HG03095 (cell line): ENCODE measurements at regions not wholly inside any gene's neighbourhood (a gene's known extent, or its start where the extent isn't known, plus 50 kb on each side); places are given as distances from the start of the nearest gene placed in this dataset.
A peak's percentile ranks its signal among the peaks of the same experiment; 100 is the strongest.
"Not testable (repeated sequence)": the region's sequence is repeated elsewhere in the genome, so short reads cannot be mapped to it uniquely, and the experiment has no call there.

Experiments
- ATAC-seq: cut with Tn5 transposase; IDR thresholded peaks from one replicate; pipeline ENCODE4 v1.9.1; 2021; ENCODE audit warnings: moderate library complexity; ENCODE audit not compliant: unreplicated experiment

DNA sequence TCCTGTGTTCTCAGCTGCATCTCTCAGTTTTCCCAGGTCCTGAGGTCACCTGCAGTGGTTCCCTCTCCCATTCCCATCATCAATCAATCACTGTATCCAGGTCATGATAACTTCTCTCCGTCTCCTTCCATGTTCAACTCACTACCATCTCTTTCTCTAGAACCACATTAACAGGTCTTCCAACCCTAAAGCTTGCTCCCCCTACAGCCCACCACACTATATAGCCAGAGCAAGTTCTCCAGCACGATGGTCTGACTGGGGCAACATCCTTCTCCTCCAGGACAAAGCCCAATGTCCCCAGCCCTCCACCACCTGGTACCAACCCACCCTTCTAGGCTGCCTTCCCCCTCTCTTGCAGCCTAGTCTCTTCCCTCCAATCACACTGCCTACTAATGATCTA, 241.6 kb downstream of the CDK5RAP2 start:
- no peak for ATAC-seq

- ATAC-seq, result no peak
Measured at GRCh38 chr9:120337131-120337530, 242.8 kb downstream of the CDK5RAP2 start.

- ATAC-seq, result no peak
Measured at GRCh38 chr9:120336753-120337090, 243.2 kb downstream of the CDK5RAP2 start.

- ATAC-seq, result no peak
Measured at GRCh38 chr9:120336021-120336752, 243.8 kb downstream of the CDK5RAP2 start.

DNA sequence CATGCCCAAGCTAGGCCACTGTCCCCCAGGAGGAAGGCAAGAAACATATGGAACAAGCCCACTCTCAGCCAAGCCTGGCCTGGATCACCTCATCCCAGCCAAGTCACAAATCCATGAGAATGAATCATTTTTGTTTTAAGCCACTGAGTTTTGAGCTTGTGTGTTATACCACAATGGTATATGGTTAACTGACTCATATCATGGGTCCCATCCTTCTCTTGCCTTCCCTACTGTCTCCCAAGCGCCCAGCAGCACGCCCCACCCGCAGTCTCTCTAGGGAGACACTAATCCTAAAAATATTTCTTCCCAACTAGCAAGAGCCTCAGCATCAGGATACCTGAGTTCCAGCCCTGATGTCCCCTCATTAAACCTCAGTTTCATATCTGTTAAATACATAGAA, 248.1 kb downstream of the CDK5RAP2 start:
- ATAC-seq, result no peak

DNA sequence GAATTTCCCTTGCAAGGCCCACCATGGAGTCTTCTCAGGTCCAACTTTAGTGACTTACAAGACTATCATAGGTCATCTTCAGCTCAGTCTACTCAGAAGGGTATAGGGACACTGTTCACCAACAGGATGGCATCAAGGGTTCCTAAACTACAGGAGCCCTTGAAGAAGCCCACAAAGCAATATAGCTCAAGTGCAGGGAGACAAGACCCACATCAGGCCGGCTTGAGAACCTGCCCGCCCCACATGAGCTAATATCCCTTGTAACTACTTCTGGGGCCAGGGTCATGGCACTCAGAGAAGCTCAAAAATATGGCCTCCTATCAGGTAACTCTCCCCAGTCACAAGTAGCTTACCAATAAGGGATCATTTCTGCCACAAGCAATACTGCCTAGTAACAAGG, 249.9 kb downstream of the CDK5RAP2 start:
- no peak for ATAC-seq

GRCh38 chr9:120327322-120327721, 252.6 kb downstream of the CDK5RAP2 start:
- ATAC-seq, result no peak

DNA sequence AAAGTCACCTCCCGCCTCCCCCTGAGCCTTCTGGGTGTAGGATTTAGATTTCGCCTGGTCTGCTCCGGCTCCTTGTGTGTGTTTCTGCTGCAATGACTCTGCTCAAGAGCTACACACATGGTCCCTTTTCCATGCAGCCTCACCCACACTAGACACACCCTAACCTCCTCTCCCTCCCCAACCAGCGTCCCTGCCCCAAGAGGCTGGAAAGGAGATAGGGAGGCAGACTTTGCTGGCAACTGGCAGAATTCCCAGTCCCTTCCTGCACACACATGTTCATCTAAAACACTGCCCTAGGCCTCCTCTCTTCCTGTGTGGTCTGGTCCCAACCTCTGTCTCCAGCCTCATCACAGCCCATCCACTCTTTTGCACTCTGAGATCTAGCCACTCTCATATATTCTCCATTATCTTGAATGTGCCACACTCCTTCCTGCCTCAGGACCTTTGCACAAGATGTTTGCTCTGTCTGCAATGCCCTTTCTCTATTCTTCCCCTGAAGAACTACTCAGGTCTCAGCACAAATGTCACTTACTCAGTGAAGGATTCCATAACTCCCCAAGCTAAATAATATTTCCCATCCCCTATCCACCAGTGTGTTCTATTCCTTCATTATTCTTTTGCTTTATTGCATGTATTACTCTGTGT, 253.8 kb downstream of the CDK5RAP2 start:
- ATAC-seq, result no peak

DNA sequence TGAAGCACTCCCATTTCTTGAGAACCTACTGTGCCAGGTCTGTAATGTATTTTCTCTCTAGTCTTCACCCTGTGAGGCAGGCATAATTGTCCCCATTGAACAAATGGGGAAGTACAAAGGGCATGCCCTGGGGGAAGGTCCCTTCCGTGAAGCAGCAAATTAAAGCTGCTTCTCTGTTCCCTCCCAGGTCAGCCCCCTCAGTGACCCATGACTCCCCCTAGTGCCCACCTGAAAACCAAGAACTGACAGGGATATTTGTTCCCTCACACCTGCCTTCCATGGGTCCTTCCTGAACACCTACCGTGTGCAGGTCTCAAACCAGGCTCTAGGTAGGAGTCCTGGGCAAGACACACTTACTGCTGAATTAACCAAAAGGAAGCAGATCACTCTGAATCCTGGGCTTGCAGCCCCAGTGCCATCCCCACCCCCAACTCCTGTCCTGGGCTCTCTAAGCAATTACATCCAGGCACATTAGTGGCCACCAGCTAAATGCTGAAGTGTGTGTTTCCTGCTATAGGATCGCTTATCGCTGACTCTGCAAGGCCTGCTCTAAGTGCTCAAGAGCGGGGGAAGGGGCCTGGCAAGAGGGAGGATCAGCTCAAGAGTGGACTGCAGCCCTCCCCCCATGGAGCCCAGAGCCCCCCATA, 254.8 kb downstream of the CDK5RAP2 start:
- ATAC-seq, result peak; percentile 52

GRCh38 chr9:120324461-120324860, 255.5 kb downstream of the CDK5RAP2 start:
- no peak for ATAC-seq

GRCh38 chr9:120323125-120323524, 256.8 kb downstream of the CDK5RAP2 start:
- ATAC-seq, result no peak

DNA sequence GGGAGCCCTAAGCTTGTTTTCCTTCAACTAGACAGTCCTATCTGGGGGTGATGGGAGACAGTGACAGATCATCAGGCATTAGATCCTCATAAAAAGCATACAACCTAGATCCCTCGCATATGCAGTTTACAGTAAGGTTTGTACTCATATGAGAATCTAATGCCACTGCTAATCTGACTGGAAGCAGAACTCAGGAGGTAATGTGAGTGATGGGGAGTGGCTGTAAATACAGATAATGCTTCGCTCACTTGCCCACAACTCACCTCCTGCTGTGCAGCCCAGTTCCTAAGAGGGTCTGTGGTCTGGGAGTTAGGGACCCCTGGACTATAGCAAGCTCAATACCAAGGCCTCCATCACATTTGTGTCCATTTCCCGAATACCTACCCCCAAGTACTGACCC, 260.5 kb downstream of the CDK5RAP2 start:
- ATAC-seq, result no peak

DNA sequence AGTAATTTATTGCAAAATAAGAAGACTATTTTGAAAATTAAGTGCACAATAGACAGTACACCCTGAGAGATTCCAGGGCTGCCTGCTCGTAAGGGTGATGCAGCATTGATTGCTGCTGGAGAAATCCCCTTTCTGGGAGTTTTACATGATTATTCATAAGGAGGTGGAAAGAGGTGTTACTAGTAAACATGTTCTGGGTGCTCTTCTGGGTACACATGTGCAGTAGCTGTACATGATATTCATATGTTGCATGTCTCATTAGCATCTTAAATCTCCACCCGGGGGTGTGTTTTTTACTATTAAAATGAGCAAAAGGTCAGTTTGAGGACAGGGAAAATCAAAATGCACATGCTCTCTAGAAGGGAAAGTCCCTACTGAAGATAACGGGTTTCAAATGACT, 264.8 kb downstream of the CDK5RAP2 start:
- ATAC-seq, result no peak

GRCh38 chr9:120312031-120312430, 267.9 kb downstream of the CDK5RAP2 start:
- ATAC-seq, result no peak

DNA sequence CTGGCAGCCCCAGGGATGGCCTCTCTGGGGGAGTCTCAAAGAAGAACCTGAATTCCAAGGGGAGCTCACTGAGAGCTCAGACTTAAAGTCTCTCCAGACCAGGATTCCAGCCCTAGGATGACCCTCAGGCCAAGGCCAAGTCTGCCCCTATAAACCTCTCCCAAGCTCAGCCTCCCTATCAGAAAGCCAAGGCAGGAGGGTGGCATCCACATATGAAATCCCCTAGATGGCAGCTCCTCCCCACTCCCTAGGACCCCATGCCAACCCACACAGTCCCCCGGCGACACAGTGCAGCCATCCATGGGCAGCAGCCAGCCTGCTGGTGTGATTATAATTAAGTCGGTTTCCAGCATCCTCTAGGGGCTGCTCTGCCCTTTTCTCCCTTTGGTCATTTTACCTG, 269.9 kb downstream of the CDK5RAP2 start:
- no peak for ATAC-seq

DNA sequence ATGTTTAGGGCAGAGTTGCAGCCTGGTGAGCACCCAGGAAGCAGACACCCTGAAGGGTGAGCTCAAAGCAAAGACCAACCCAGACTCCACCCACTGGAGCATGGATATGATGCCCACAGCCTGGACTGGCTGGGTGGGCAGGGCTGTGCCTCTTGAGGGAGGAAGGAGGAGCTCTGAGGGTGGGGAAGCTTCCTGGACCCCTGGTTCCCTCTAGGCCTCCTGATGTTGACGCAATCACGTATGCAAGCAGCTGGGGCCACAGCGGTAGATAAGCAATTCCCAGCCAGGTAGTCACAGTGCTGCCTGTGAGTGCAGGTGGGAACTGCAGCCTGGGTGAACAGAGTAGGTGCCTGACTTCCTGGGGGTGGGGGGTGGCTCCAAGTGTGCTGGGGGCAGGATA, 271.5 kb downstream of the CDK5RAP2 start:
- no peak for ATAC-seq

- ATAC-seq, result no peak
Measured at GRCh38 chr9:120307599-120307998, 272.4 kb downstream of the CDK5RAP2 start.

DNA sequence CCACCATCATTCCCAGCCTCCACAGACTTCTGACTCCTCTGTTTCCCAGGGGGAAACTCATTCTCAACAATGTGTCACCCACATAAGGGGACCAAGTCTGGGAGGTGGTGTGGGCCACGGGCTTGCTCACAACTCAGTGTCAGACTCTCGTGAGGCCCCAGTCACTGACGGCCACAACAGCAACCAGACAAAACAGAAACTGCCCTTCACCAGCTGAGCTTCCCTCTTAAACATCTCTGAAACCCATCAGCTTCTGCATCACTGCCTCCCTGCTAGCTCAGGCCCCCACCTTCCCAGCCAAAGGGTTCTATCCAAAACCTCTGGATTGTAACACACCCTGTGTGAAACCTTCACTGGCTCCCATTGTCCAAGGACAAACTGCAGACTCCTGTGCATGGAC, 273.4 kb downstream of the CDK5RAP2 start:
- no peak for ATAC-seq

GRCh38 chr9:120306088-120306487, 273.9 kb downstream of the CDK5RAP2 start:
- ATAC-seq, result no peak

- not testable (repeated sequence) for ATAC-seq
Measured at GRCh38 chr9:120304896-120305295, 275.1 kb downstream of the CDK5RAP2 start.

GRCh38 chr9:120303519-120303918, 276.4 kb downstream of the CDK5RAP2 start:
- ATAC-seq, result no peak

GRCh38 chr9:120299785-120300184, 280.2 kb downstream of the CDK5RAP2 start:
- no peak for ATAC-seq
